Endothelial cell of umbilical vein (primary cell): ENCODE measurements at regions not wholly inside any gene's neighbourhood (a gene's known extent, or its start where the extent isn't known, plus 50 kb on each side); places are given as distances from the start of the nearest gene placed in this dataset.

Experiments used
- BruUV-seq: library from RNA; stranded (reverse); fragments of 400-500 nt; replicated peaks from 2 replicates; lab custom pipeline; 2021; lab: Mats Ljungman, UMichigan
- CTCF ChIA-PET: fragments of 300-600, 350-600 bp; sonication (Branson Sonifier 250); formaldehyde crosslinking; loops from one replicate; lab custom pipeline; 2021; ENCODE audit warnings: antibody characterized with exemption, inconsistent platforms; lab: Charles Lee
- POLR2A ChIA-PET: fragments of 300-600, 350-600 bp; sonication (Branson Sonifier 250); formaldehyde crosslinking; loops from one replicate; lab custom pipeline; 2021; ENCODE audit warnings: antibody characterized with exemption, inconsistent platforms; lab: Charles Lee
- DNase-seq: peaks from one replicate; pipeline ENCODE4 v3.0.0-alpha.2; 2011; ENCODE audit warnings: low read depth, low spot score
- FAIRE-seq: peaks from 2 replicates; lab custom pipeline; 2011; peaks lifted over from hg19 to GRCh38; lab: Jason Lieb, UNC
- H2AFZ ChIP-seq: 2 replicates; pipeline ENCODE4 v1.6.0; 2012; ENCODE audit warnings: low read depth, low read length, control low read depth, inconsistent platforms
- H3K27ac ChIP-seq: 2 replicates; pipeline ENCODE4 v1.5.1; 2011; ENCODE audit warnings: low read depth, mild to moderate bottlenecking, control low read depth, low read length, moderate library complexity; ENCODE audit not compliant: insufficient read depth
- H3K27me3 ChIP-seq, 2 experiments: 2 replicates each; pipeline versions ENCODE4 v1.6.0 to v1.6.1; 2011; ENCODE audit warnings: low read length in 2 of 2, mixed read lengths in 1 of 2; ENCODE audit not compliant: control insufficient read depth in 2 of 2, insufficient read depth in 2 of 2
- H3K36me3 ChIP-seq, 2 experiments: 2 replicates in 1 of 2; 3 replicates in 1 of 2; pipeline ENCODE4 v1.5.1; 2011; ENCODE audit warnings: low read length in 2 of 2, mild to moderate bottlenecking in 1 of 2, moderate library complexity in 1 of 2; ENCODE audit not compliant: control insufficient read depth in 2 of 2, insufficient read depth in 2 of 2; ENCODE audit errors: extremely low read depth in 1 of 2
- H3K4me1 ChIP-seq: 3 replicates; pipeline ENCODE4 v1.5.1; 2011; ENCODE audit warnings: mild to moderate bottlenecking, low read length; ENCODE audit not compliant: control insufficient read depth, insufficient read depth; ENCODE audit errors: extremely low read depth
- H3K4me2 ChIP-seq: 2 replicates; pipeline ENCODE4 v1.6.1; 2011; ENCODE audit warnings: low read length, control low read depth, mixed read lengths; ENCODE audit not compliant: insufficient read depth
- H3K4me3 ChIP-seq, 3 experiments: fragments of 200-600 bp in 1 of 3; sonication (generic), shearing (Covaris generic) in 1 of 3; replicated peaks in 1 of 3; 2 replicates each; pipeline ENCODE4 v1.5.1; 2011 to 2016; ENCODE audit warnings: control low read depth in 3 of 3, low read length in 3 of 3, mild to moderate bottlenecking in 2 of 3, inconsistent platforms in 1 of 3, low read depth in 1 of 3, moderate library complexity in 1 of 3; ENCODE audit not compliant: insufficient read depth in 1 of 3
- H3K79me2 ChIP-seq: 2 replicates; pipeline ENCODE4 v1.6.0; 2012; ENCODE audit warnings: low read length, inconsistent platforms; ENCODE audit not compliant: control insufficient read depth, insufficient read depth
- H3K9ac ChIP-seq: replicated peaks from 2 replicates; pipeline ENCODE3; 2011; ENCODE audit warnings: low read length, control low read depth; ENCODE audit not compliant: insufficient read depth; ENCODE audit errors: extremely low read depth
- H3K9me1 ChIP-seq: replicated peaks from 3 replicates; pipeline ENCODE4 v1.6.0; 2011; ENCODE audit warnings: mild to moderate bottlenecking, low read length; ENCODE audit not compliant: control insufficient read depth, insufficient read depth; ENCODE audit errors: extremely low read depth
- H3K9me3 ChIP-seq: replicated peaks from 2 replicates; pipeline ENCODE4 v1.5.1; 2012; ENCODE audit warnings: low read length, inconsistent platforms; ENCODE audit not compliant: control insufficient read depth, insufficient read depth
- H4K20me1 ChIP-seq: replicated peaks from 2 replicates; pipeline ENCODE3; 2011; ENCODE audit warnings: mild to moderate bottlenecking, low read length; ENCODE audit not compliant: control insufficient read depth, insufficient read depth; ENCODE audit errors: extremely low read depth
- EZH2 ChIP-seq: IDR thresholded peaks from 2 replicates; pipeline ENCODE4 v1.6.1; 2012; ENCODE audit warnings: borderline replicate concordance, low read depth, mild to moderate bottlenecking, moderate library complexity, low read length, inconsistent platforms; ENCODE audit not compliant: severe bottlenecking
- FOS ChIP-seq: IDR thresholded peaks from 2 replicates; pipeline ENCODE4 v1.6.1; 2011; ENCODE audit warnings: mild to moderate bottlenecking, low read length, moderate library complexity, borderline replicate concordance; ENCODE audit not compliant: insufficient read depth
- GATA2 ChIP-seq: IDR thresholded peaks from 2 replicates; pipeline ENCODE4 v1.7.0; 2011; ENCODE audit warnings: low read depth, mild to moderate bottlenecking, moderate library complexity, mixed read lengths, low read length; ENCODE audit not compliant: insufficient read length, insufficient read depth
- JUN ChIP-seq: IDR thresholded peaks from 2 replicates; pipeline ENCODE4 v1.6.1; 2011; ENCODE audit warnings: borderline replicate concordance, low read depth; ENCODE audit not compliant: insufficient read length, insufficient read depth
- MYC ChIP-seq: IDR thresholded peaks from one replicate; pipeline ENCODE4 v1.6.1; 2011; ENCODE audit warnings: mild to moderate bottlenecking, low read depth, low read length
- POLR2A ChIP-seq: IDR thresholded peaks from 2 replicates; pipeline ENCODE4 v1.6.1; 2012; ENCODE audit warnings: low read depth, mild to moderate bottlenecking, control low read depth, low read length
- POLR2AphosphoS5 ChIP-seq: IDR thresholded peaks from 2 replicates; pipeline ENCODE4 v1.6.1; 2012; ENCODE audit warnings: low read depth, mild to moderate bottlenecking, control low read depth, low read length, moderate library complexity; ENCODE audit not compliant: insufficient read depth
- dilution Hi-C: fragments of 300-500 bp; cut with MboI; formaldehyde crosslinking; loops from one replicate; pipeline ENCODE4 v1.15.0; 2019; ENCODE audit warnings: low sequenced_read_pairs; ENCODE audit not compliant: extremely low pct_ligation_motif_present
- intact Hi-C: fragments of 100-400 bp; cut with micrococcal nuclease; formaldehyde crosslinking; loops from one replicate; pipeline ENCODE4 v1.10.0; 2022
- TF ChIP-seq, protein P1 (sequence below): IDR thresholded peaks from 2 replicates; pipeline ENCODE4 v1.6.1; 2011; ENCODE audit not compliant: insufficient read depth, insufficient read length
- TF ChIP-seq, protein P2 (sequence below), 2 donors: IDR thresholded peaks; 1 replicate in 1 of 2; 2 replicates in 1 of 2; pipeline ENCODE4 v1.5.1; 2011; ENCODE audit warnings: low read length in 2 of 2, mild to moderate bottlenecking in 2 of 2, moderate library complexity in 2 of 2, control low read depth in 1 of 2, inconsistent platforms in 1 of 2, low read depth in 1 of 2; ENCODE audit not compliant: insufficient read depth in 1 of 2; ENCODE audit errors: extremely low read depth in 1 of 2

DNA sequence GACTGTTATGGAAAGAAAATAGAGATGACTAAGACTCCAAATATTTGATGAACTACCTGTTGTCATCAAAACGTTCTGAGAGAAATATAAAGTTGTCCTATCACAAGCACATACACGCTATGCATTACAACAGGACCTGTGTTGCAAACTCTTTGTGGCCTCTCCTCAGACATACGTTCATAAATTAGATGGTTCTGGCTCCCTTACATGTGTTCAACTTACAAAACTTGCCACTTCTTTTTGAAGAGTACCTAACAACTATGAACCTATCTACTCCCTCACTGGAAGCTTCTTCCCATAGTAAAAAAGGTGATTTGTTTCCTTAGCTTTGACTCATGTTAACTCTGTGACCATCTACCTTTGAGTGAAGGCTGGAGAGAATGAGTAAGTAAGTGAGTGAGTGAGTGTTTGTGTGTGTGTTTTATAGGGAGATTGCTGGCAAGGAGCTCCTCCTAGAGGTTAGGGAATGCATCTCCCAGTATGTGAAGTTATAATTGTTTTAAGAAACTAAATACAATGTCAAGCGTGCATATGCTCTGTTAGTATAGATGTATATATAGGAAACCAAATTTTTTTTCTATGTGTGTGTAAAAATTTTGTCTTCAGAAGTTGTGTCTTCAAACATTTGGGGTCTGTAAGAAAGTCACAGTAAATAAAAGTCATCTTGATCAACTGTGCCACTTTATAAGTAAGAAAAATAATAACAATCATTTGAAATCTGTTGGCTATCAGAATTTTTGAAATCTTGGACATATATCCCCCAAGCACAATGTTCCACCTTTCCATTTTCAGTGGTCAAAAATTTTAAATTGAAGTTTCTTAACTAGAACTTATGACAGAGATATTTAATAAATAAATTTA, 1211.1 kb upstream of the GJE1 start:
- H2AFZ ChIP-seq, result peak overlapping the region; percentile 2
- no peaks in the 10 kb centered on the region for H4K20me1 ChIP-seq
- TF ChIP-seq GATA2, result peak; percentile 61
- TF ChIP-seq FOS, result peak; percentile 53
- TF ChIP-seq JUN, result peak; percentile 4
- TF ChIP-seq, protein P1, sequence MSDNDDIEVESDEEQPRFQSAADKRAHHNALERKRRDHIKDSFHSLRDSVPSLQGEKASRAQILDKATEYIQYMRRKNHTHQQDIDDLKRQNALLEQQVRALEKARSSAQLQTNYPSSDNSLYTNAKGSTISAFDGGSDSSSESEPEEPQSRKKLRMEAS, result no peak
- no peak for TF ChIP-seq EZH2
- TF ChIP-seq POLR2A, result no peak
- no peak for TF ChIP-seq MYC
- no peak for TF ChIP-seq POLR2AphosphoS5
- TF ChIP-seq, protein P2, sequence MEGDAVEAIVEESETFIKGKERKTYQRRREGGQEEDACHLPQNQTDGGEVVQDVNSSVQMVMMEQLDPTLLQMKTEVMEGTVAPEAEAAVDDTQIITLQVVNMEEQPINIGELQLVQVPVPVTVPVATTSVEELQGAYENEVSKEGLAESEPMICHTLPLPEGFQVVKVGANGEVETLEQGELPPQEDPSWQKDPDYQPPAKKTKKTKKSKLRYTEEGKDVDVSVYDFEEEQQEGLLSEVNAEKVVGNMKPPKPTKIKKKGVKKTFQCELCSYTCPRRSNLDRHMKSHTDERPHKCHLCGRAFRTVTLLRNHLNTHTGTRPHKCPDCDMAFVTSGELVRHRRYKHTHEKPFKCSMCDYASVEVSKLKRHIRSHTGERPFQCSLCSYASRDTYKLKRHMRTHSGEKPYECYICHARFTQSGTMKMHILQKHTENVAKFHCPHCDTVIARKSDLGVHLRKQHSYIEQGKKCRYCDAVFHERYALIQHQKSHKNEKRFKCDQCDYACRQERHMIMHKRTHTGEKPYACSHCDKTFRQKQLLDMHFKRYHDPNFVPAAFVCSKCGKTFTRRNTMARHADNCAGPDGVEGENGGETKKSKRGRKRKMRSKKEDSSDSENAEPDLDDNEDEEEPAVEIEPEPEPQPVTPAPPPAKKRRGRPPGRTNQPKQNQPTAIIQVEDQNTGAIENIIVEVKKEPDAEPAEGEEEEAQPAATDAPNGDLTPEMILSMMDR (IDR thresholded peaks at IDR 0.05; ENCODE audit: extremely low read depth in 1 of 2, insufficient read depth in 1 of 2, low read depth in 1 of 2, low read length in 2 of 2), result peak; percentile 58 to 69
- no peaks in the 10 kb centered on the region for H3K79me2 ChIP-seq
- intact Hi-C loops (loop anchor here (1.0 to 5.0 kb wide), 9 partner anchors 349 to 1552 kb away; no protein-coding TSS in a partner anchor), dilution Hi-C loops (no loop called here)
- ChIA-PET POLR2A (no interaction called here), CTCF (interaction anchor here (0.6 to 2.4 kb wide), 30 partner anchors 9 to 1702 kb away, joined by 3 to 32 read pairs (median 3); partner anchors contain the start of gene CITED2)
- H3K4me1 ChIP-seq, result peaks cover 3% of the 10 kb centered on the region
- H3K36me3 ChIP-seq, result no peaks in the 10 kb centered on the region
- H3K9me3 ChIP-seq, result no peaks in the 10 kb centered on the region
- no peak overlapping the region for H3K4me2 ChIP-seq
- no TSS peak for BruUV-seq
- FAIRE-seq (peak; percentile 63), DNase-seq (peak; percentile 89)
- H3K9ac ChIP-seq, result no peak overlapping the region
- H3K27ac ChIP-seq, result no peak overlapping the region
- no peaks in the 10 kb centered on the region for H3K27me3 ChIP-seq
- no peak overlapping the region for H3K4me3 ChIP-seq
- H3K9me1 ChIP-seq, result no peaks in the 10 kb centered on the region
